Smooth muscle cell of the brain vasculature (primary cell): ENCODE measurements at regions not wholly inside any gene's neighbourhood (a gene's known extent, or its start where the extent isn't known, plus 50 kb on each side); places are given as distances from the start of the nearest gene placed in this dataset.

ENCODE experiments used
- DNase-seq: peaks from one replicate; pipeline ENCODE4 v3.0.0-alpha.2; 2012; ENCODE audit warnings: low read depth, low spot score

DNA sequence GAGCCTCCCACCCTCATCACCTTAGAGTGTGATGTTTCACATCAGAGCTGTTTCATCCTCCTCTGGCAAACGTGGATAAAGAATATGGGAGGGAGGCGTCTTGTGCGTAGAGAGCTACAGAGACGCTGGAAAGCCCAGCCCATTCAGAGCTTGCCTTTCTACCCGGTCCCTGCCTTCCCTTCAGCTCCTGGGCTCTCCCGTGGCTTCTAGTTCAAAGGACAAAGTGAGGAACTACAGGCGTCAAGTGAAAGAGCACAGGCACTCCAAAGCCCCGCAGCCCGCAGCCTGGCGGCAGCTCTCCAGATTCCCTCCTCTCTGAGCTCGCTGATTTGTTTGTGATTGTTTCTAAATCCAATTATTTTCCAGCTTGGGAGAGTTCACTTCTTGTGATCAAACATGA, 197.1 kb upstream of the IGF1R start:
- DNase-seq, result no peak

DNA sequence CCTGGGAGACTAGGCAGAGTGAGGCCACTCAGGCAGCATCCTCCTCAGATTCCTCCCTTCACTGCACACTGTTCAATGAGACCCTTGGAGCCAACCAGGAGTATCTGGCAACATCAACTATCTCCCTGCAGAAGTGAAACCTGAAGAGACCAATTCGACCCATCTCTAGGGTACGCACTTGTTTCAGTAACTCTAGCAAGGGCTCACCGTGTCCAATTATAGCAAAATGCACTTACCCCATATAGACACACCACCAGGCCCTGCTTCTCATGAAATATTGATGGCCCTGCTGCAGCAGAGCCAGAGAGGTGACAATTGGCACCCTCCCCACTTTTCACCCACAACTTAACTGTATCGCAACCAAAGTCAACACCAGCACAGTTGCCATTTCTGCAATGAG, 196.1 kb upstream of the IGF1R start:
- no peak for DNase-seq

DNA sequence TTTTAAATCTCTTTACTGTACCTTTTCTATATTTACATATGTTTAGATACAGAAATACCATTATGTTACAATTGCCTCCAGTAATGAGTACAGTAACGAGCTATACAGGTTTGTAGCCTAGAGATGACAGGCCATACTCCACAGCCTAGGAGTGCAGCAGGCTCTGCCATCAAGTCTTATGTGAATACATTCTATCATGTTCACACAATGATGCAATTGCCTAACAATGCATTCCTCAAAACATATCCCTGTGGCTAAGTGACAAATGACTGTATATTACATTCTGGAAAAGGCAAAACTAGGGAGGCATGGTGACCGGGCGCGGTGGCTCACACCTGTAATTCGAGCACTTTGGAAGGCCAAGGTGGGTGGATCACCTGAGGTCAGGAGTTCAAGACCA, 192.4 kb upstream of the IGF1R start:
- no peak for DNase-seq

DNA sequence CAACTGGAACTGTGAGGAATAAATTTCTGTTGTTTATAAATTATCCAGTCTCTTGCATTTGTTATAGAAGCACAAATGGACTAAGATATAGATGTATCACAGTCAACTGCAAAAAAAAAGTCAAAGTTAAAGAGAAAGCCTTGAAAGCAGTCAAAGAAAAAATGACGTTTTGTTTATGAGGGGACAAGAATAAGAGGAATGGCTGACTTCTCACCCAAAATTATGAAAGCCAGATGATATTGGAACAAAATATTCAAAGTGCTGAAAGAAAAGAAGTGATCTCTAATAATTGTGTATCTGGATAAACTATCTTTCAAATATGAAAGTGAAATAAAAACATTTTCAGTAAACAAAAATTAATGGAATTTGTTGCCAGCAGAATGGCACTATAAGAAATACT, 171.8 kb upstream of the IGF1R start:
- no peak for DNase-seq

DNA sequence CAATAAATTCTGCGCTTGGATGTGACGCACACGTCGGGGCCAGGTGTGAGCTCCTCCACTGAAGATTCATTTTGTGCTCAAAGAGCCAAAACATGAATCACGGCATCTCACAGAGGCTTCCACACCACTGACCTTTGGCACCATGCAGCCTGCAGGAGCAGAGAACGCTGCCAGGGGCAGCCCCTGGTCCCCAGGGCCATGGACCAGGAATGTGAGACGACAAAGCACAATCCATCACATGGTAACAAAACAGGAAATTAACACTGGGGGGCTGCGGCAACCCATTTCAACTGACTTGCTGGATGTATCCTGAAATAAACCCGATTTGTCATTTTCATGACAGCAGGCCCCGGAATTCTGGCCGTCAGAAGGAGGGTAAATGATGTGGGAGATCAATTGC, 167.5 kb upstream of the IGF1R start:
- no peak for DNase-seq

DNA sequence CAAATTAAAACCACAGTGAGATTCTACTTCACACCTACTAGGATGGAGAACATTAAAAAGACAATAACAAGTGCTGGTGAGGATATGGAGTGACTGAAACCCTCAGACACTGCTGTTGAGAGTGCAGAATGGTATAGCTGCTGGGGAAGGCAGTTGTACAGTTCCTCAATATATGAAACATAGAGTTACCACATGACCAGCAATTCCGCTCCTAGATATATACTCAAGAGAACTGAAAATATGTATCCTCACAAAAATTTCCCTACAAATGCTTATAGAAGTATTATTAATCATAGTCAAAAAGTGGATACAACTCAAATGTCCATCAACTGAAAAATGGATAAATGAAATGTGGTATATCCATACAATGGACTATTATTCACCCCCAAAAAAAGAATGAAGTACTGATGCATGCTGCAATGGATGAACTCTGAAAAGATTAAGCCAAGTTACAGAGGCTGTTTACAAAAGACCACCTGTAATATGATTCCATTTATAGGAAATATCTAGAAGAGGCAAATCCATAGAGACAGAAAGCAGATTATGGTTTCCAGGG, 164.7 kb upstream of the IGF1R start:
- DNase-seq, result no peak

DNA sequence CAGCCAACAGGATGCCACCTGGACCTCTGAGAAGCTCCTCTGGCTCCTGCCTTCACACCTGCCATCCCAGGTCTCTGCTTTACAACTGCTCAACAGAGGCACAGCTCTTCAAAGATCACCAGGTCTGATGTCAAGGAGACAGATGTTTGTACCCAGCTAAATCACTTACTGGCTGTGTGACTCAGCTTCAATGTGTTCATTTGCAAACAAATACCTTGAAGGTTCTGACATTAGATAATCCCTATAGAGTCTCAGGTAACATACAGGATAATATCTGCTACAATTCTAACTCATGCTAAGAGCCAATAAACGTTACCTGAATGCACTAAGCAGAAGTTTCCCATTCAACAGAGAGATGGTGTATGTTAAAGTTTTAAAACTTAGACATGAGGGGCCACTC, 163.4 kb upstream of the IGF1R start:
- DNase-seq, result no peak

DNA sequence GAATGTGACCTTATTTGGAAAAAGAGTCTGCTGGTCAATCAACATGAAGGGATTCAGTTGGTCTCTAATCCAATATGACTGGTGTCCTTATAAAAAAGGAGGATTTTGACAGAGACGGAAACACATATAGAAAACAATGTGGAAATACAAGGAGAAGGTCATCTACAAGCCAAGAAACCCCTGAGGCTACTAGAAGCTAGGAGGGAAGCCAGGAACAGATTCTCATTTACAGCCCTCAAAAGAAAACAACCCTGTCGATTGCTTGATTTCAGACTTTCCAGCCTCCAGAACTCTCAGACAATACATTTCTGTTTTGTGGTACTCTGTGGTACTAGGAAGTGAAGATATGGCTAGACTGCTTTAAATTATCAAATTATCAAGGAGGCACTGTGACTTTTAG, 162.9 kb upstream of the IGF1R start:
- no peak for DNase-seq

DNA sequence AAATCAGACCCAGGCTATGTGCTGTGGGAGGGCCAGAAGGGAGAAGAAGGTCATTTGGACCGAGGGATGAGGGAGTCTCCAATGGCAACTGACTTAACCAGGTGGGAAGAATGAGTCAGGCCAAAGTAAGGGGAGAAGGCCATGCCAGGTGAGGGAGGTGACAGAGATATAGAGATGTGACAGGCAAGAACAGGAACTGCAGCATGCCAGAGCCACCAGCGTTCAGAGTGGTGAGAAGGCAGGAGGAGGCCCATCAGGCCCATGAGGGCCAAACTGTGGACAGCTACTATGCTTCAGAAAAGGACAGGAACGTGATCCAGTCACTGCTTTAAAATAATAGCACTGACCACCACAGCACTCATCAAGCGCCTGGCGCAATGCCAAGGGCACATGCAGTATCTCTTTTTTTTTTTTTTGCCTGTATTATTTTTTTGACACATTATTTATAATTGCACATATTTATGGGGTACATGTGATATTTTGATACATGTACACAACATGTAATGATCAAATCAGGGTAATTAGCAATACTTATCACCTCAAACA, 154.3 kb upstream of the IGF1R start:
- DNase-seq, result no peak

DNA sequence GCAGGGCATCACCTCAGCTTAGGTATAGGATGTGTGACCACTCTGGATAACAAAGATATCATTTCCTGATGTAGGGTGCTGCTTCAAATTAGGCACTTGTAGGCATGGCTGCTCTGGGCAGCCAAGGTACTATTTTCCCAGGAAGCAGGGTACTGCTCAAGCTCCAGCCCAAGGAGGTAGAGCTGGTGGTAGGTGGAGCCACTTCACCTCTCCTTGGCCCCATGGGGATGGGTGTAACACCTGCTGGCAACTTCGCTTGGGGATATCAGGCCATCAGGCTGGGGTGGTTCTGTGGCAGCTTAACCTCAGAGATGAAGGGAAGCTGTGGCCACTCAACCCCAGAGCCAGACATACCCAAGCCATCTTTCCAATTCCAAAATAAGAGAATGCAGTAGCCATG, 147.1 kb upstream of the IGF1R start:
- no peak for DNase-seq

DNA sequence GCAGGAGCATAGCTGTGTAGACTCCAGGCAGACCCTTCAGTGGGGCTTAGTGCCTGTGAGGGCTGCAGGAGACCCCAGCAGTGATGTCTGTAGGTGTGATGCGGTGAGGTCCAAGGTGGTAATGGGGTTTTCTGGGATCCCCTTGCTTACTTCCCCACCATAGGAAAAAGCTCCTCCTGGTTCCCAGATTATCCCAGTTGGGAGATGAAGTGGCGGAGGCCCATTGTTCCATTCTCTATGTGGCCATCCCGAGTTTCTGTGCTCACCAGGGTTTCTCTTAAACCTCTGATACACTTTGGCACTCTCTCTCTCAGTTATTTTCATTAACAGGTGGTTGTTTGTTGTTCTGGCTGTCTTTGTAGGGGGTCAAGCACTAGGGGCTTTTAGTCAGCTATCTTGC, 146.7 kb upstream of the IGF1R start:
- no peak for DNase-seq

DNA sequence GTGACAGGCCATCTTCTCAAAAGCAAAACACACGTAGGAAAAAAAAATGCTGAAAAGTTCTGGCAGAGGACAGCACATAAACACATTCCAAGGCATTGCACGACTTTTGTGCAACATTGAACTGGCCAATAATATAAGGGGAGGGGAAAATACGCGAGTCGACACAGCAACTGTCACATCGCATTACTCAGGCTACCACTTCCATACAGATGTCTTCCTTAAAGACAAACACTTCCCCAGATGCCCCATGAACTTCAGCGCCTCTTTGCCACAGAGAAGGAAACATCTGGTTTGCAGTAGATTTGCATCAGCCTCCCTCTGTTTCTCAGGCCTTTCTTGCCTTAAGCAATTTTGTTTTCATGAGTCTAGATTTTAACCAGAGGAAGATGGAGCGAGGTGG, 144.4 kb upstream of the IGF1R start:
- DNase-seq, result no peak

DNA sequence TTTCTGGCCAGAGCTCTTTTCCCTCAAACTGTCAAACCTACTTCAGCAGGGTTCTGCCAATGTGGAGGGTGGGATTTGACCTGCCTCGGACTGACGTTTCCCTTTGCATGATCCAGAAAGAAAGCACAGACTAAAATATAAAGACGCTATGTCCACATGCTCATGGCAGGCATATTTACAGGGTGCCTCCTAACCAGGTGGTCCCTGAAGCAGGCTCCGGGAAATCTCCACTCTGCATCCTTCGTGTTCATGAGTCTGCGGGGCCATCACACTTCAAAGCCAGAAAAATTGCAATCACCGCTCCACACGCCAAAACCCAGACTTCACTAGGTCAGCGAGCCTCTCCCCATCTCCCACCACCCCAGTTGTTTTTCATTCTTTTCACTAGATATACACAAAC, 143.3 kb upstream of the IGF1R start:
- DNase-seq, result no peak

DNA sequence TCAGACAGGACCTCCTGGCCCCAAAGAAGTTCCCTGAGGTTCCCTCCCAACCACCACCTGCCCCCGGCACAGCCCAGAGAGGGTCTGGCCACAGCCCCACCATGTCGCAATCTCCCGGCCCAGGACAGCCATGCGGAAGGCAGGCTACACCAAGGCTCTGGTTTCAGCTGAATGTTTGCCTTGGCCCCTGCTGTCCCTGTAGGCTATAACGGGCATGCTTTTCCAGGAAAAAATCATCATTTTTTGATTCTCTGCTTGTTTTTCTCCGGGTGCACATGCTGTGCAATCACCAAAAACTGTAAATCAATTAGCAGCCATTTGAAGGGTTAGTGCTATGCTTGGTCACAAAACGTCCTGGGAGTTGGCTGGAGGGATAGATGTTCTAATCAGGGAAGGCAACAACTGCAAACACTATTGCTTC, 142.7 kb upstream of the IGF1R start:
- no peak for DNase-seq

DNA sequence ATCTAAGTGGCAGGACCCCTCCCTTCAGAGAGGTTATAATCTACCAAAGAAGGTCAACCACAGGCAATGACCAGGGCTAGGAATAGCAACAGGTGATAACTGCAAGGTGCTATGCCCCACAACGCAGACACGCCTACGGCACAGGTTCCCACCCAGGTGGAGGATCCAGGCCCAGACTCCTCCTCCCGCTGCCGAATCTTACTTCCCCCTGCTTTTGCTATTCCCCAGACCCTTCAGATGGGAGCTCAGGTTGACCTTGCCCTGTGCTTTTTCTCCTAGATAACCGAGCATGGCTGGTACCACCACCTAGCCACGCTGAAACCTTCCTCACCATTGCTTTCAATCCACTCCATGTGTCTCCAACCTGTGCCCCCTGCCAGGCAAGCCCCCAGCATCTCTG, 142.2 kb upstream of the IGF1R start:
- DNase-seq, result no peak

DNA sequence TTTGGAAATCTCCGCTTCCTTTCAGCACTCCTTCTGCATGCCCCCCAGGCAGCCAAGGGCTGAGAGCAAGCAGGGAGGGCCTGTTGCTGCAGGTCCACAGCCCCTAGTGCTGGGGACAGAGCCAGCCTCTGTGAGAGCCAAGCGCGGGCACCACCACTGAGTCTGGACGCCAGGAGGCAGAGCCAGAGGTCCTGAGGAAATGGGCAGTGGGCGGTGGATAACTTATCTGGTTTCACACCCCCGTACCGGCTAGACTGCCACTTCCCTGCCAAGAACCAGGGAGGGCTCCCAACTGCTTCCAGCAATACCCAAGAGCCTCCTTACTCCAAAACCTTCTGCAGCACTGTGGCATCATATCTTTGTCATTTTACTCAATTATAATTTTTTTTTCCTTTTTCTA, 141.6 kb upstream of the IGF1R start:
- DNase-seq, result no peak

DNA sequence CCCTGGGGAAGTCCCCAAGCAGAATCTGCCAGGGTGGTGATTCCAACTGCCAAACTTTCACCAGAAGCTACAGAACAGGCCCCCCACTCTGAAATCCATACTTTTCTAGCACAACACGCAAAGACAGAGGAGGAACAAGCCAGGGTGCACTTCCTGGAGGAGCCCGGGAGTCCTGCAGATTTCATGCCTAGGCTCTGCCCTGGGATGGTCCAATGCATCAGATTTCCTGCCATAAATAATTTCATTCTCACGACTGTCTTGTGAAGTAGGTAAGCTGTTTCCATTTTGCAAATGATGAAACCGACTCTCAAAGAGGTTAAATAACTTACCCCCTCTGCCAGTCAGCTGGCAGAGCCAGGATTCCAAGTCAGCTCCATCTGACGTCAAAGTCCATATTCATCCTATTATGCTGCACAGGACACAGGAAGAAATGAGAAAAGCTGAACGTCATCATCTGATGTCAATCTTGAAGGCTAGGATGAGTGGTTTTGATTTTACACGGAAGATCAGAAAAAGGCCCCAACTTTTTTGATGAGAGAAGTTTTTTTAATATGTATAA, 134.8 kb upstream of the IGF1R start:
- DNase-seq, result no peak

DNA sequence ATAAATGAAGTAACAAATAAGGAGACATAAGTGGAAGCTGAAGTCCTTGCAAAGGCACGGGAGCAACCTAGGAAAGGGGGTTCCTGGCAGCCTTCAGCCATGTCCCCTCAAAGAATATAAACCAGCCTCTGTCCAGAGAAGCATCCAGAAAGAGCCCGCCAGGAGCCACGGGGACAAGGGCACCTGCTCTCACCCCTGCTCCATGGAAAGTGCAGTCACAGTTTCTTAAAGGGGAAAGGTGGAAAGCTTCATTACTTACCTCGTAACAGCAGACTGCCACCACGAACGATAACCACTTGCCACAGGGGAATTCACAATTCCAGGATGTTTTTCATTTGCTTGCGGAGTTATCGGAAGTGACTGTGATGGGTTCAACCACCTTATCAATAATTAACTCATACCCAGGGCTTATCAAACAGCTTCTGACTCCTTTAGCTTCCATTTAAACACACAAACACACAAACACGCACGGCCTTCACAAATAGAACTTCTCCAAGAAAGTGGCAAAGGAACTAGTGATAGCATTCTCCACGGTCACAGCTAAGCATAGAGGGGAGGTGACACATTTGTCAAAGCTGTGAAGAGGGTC, 134.2 kb upstream of the IGF1R start:
- DNase-seq, result no peak

DNA sequence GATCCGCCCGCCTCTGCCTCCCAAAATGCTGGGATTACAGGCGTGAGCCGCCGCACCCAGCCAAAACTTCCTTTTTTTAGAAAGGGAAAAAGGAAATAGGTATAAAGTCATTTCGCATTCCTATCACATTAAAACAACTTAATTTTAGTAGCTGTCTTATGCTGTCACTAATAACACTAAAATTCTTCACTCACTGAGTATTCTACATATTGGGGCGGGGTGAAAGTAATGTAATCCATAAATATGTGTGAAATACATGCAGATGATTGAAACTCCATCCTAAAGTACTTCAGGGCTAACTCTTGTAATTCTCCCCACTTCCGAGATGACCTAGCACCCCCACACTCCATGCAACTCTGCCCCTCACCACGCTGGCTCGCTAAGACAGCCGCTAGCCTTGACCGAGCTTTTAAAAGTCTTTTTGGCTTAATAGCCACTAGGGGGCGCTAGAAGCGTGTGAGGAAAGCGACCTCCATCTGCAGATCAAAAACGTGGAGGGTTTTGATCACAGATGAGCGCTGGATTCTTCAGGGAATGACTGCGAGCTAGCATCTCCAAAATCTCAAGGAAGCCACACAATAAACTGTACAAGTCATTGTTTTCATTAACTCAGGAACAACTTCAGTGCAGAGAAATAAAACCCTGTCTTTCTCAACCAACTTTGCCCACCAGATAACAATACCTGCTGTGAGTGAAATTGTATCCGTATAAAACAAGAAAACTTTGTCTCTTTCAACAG, 129.3 kb upstream of the IGF1R start:
- peak; percentile 51 for DNase-seq

DNA sequence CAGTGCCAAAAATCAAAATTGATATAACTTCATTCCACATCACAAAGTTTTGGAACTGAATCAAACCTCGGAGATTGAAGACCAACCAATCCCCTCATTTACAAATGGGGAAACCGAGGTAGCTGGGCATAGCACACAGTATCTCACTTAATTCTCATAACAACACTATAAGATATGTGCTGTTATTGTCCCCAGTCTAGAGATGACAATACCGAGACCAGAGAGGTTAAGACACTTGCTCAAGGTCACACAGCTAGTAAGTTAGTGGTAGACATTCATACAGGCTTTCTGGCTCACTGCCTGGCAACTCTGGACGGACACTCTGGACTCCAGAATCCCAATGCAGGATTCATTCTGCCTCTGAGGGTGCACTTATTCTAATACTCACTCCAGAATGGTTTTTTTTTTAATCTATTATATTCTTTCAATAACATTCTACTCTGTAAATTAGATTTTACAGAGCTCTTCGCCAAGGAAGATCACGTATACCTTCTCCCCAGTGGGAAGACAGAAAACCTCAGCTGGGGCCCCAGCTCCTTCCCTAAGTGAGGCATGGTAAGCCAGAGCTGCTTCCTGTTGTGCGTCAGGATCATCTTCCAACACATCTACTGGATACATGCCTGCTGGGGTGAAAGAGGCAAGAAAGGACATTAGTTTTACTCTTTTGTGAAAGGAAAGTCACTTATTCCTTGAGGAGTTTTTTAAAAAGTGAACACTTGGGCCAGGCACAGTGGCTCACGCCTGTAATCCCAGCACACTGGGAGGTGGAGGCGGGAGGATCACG, 128.4 kb upstream of the IGF1R start:
- no peak for DNase-seq

DNA sequence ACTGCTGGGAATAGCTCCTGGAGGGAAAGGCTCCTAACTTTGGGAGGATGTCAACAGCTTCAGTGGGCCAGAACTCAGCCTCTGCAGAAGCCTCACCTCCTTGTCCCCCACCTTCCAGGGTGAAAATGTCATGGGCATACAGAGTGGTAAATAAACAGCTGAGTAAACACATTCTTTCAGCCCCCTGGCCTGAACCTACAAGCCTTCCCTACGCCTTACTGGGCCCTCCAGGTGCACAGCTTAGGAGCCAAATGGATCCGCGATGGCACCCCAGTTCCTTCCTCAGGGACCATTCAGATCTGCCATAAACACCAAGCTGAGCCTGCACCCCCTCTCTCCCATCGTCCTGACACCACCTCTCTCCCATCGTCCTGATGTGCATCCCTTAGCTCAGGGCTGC, 126.2 kb upstream of the IGF1R start:
- DNase-seq, result no peak
